Right renal pelvis (tissue), 4 donors: ENCODE measurements at regions not wholly inside any gene's neighbourhood (a gene's known extent, or its start where the extent isn't known, plus 50 kb on each side); places are given as distances from the start of the nearest gene placed in this dataset.

Experiments used
- DNase-seq, 4 donors: peaks; one replicate each; pipeline ENCODE4 v3.0.0-alpha.2; 2013; ENCODE audit warnings: low read depth in 4 of 4, low spot score in 3 of 4, missing footprints in 1 of 4

DNA sequence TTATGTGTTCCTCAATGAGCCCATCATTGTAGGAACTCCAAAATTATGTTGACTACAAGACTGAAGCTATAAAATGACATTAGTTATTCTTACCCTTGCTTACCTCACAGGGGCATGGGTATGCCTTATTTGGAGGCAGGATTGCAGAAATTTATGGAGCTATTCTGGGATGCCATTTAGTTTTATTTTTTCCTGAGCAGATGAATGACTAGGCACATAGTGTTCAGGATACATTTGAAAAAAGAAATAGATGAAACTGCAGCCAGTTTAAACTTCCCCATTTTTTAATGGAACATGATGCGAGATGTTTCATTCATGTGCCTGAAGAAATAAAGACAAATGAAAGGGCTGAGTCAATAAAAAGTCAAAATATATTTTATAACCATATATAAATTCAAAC lies 399.2 kb upstream of the JAG1 start:
- DNase-seq = no peak

DNA sequence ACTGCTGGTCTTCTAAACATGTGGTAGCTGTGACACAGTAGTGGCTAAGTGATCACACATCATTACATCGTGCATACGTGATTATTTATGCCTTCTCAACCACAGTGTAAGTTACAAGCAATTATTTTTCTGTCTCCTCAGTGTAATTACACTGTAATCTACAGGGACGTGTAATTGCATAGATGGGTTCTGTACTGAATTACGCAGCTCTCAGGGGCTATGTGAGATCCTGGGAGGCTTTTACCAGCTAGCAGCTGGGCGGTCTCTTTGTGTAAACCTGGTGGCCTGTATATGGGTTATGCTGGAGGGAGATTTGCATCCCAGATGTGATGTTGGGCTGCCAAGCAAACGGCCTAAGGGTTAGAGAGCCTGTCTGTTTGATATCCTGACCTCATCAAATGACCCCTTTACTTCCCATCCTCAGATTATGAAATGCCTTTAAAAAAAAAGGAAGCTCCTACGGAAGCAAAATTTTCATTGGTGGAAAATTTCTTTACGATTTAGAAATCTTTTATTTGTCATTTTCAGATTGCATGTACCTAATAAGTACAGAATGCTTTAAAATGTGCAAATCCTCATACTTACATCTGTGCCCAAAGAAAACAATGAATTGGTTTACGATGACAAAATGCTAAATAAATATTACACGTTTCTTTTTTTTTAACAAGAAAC lies 402.8 kb upstream of the JAG1 start:
- DNase-seq = no peak

DNA sequence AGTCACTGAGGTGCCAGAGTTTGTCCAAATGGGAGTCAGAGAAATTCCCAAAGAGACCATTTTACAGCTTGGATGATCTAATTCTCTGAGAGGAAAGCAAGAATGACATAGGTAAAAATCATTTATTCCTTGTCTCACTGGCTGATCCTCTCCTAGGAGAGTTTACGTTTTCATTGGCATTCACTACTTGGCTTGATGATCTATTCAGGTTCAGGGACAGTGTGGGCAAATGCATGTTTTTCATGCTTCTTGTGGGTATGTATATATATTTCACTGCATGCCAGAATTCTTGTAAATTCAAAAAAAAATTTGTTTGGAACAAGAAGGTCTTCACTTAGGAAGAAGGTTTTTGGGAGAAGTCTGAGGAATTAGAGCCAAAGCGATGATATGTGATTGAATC lies 403.4 kb upstream of the JAG1 start:
- no peak for DNase-seq

GRCh38 chr20:11080010-11080409 lies 406.2 kb upstream of the JAG1 start:
- DNase-seq = no peak

DNA sequence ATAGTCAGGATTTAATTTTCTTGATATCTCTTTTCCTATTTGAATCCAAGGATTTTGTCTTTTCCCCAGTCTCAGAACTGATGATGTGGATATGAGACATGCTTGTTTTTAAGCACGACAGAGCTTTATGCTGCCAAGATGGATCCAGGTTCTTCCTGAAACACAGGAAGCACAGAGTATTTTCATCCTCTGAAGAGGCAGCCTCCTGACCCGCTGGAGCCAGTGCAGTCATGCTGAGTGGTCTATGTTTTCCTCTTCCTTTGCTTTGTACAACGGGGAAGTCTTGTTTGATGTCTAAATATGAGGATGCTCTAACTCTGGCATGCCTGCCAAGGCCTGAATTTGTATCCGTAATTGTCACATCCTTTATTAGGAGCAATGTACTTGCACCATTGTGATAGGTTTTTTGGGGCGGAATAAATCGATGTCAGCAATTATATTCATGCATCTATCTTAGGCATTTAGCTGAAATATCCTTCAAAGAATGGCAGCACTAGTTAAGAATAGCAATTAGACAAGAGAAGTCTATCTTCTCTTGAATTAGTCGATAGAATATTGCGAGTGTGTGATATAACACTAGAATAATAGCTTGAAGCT lies 407.1 kb upstream of the JAG1 start:
- no peak for DNase-seq

GRCh38 chr20:11083841-11084240 lies 410.0 kb upstream of the JAG1 start:
- DNase-seq = no peak

- no peak for DNase-seq
Observed at GRCh38 chr20:11084508-11084907, 410.7 kb upstream of the JAG1 start.

DNA sequence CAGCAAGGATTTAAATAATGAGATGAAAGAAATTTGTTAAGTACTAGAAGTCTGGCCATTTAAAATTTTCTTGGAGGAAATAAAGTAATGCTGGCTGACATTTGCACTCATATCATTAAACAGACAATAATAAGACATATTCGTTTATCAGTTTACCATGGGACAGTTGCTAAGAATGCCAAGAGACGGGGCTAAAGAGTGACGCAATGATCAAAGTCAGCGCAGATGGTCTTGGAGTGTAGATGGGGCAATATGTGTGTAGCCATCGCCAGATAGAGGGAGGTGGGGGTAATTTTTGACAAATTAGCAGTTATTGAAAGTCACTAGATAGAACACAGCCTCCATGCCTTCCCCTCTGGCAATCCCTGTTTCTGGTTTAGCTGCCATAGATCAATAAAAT lies 413.2 kb upstream of the JAG1 start:
- no peak for DNase-seq

DNA sequence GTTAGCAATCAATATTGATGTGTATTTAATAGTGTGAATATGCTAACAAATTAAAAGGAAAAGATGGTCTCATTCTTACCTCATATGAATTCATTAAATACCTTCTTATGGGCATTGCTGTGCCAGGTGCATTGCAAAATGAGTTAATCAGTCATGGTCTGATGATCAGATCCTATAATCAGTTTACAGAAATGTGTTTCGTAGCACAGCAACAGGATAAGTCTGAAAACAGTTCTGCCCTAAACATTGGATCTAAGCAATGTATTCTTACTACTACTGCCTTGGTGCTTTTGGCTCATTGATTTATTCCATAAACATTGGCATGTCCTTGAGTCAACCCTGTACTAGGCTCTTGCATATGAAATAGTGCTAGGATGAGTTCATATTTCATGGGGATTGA lies 417.0 kb upstream of the JAG1 start:
- DNase-seq = no peak

DNA sequence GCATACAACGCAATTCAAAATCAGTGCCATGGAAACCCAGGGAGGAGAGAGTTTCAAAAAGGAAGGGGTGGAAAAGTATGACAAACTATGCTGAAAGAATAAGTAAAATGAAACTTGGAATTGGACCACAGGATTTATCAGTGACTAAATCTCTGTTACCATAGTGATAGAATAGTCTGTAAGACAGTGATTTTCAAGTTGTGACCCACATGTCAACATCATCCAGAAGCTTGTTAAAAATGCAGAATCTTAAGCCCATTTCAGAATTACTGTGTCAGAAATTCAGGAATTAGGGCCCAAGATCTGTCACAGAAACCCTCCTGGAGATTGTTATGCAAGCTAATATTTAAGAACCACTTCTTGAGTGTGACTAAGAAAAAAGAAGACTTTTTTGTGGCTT lies 417.7 kb upstream of the JAG1 start:
- no peak for DNase-seq

DNA sequence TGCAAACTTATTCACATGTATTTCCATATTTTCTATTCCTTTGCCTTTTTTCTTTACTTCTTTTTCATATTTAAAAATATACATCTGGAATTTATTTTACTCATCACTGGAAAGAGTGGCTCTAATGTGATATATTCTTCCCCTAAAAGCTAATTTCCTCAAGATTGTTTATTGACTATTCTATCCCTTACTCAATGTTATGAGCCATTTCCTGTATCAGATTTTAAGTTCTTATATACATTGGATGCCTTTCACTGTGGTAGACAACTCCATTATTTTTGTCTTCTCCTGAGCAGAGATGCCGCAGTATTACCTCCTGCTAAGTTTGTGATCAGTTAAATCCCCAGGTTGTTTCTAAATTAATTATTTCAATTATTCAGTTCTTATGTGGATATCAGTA lies 418.4 kb upstream of the JAG1 start:
- no peak for DNase-seq

- DNase-seq = no peak
Observed at GRCh38 chr20:11094196-11094595, 420.4 kb upstream of the JAG1 start.

- no peak for DNase-seq
Observed at GRCh38 chr20:11094711-11095110, 420.9 kb upstream of the JAG1 start.

GRCh38 chr20:11098888-11099287 lies 425.1 kb upstream of the JAG1 start:
- DNase-seq = no peak

- no peak for DNase-seq
Observed at GRCh38 chr20:11101243-11101642, 427.4 kb upstream of the JAG1 start.

DNA sequence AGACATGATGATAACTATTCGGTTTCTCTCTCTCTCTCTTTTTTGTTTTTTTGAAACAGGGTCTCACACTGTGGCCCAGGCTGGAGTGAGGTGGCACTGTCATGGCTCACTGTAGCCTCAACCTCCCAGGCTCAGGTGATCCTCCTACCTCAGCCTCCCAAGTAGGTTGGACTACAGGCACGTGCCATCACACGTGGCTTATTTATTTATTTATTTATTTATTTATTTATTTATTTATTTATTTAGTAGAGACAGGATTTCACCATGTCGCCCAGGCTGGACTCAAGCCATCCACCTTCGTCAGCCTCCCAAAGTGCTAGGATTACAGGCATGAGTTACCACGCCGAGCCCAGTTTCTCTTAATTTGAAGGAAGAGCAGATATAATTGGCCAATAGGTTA lies 427.9 kb upstream of the JAG1 start:
- no peak for DNase-seq

DNA sequence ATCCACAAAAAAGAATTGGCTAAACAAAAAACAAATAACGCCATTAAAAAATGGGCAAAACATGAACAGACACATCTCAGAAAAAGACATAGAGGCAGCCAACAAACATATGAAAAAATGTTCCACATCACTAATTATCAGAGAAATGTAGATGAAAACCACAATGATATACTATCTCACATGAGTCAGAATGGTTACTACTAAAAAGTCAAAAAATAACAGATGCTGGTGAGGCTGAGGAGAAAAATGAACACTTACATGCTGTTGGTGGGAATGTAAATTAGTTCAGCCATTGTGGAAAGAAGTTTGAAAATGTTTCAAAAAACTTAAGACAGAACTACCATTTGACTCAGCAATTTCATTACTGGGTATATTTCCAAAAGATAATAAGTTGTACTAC lies 430.1 kb upstream of the JAG1 start:
- DNase-seq = no peak

DNA sequence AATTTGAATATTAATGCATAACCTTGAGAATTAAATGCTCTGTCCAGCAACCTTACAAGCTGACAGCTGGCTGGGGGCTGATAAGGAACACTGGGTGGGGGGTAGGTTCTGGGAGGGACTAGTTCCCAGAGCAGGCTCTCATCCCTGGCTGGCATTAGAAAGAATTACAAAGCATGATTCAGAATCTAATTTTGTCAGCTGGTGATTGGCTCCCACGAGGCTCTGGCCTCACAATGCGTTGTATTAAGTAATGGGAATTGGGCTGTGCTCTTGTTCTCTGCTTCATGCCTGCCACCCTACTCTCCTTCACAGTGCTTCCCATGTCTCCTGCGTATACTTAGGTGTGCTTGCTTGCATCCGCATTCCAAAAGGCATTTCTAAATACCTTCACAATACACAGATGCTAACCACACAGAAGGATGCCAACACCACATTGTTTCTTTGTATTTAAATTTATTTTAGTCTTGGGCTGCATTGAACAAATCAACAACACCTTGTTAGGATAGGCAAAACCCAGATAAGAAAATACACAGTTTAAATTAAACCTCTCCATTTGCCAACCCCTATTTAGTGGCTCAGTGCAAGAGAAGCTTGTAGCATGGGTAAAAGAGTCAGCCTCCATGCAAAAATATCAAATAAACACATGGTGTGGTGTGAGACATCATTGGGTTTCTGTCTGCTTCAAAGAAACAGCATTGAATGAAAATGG lies 434.5 kb upstream of the JAG1 start:
- DNase-seq = no peak

GRCh38 chr20:11110535-11110934 lies 436.7 kb upstream of the JAG1 start:
- no peak for DNase-seq

DNA sequence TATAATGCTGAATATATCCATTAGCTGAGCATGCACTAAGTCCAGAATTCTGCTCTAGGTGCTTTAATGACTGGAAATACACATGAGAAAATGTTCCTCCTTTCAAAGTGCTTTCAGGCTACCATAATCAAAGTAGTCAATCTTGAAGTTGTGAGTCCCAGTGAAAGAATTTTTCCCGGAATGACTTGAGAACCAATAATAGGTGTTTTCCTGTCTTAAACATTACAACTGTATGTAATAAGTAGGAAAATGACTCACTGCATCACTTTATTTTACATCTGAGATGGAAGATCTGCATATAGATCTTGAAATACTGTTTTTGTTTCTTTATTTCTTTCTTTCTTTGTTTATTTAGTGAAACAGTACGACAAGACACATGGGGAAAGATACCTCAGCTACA lies 437.4 kb upstream of the JAG1 start:
- DNase-seq = no peak

GRCh38 chr20:11112832-11113231 lies 439.0 kb upstream of the JAG1 start:
- DNase-seq = no peak

GRCh38 chr20:11114382-11114781 lies 440.6 kb upstream of the JAG1 start:
- DNase-seq = no peak
